EH (cell line): ENCODE measurements at regions not wholly inside any gene's neighbourhood (a gene's known extent, or its start where the extent isn't known, plus 50 kb on each side); places are given as distances from the start of the nearest gene placed in this dataset.

ENCODE experiments used
- DNase-seq: peaks from one replicate; pipeline ENCODE4 v3.0.0-alpha.2; 2015; ENCODE audit warnings: low read depth

DNA sequence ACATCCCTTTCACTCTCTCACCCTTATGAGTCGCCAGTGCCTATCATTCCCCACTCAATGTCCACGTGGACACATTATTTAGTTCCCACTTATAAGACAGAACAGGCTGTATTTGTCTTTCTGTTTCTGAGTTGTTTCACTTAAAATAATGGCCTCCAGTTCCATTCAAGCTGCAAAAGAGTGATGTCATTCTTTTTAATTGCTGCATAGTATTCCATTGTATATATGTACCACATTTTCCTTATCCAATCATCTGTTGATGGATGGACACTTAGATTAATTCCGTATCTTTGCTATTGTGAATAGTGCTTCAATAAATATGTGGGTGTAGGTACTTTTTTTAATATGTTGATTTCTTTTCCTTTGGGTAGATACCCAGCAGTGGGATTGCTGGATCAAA is 79.1 kb downstream of the ZNF365 start:
- DNase-seq, result no peak

DNA sequence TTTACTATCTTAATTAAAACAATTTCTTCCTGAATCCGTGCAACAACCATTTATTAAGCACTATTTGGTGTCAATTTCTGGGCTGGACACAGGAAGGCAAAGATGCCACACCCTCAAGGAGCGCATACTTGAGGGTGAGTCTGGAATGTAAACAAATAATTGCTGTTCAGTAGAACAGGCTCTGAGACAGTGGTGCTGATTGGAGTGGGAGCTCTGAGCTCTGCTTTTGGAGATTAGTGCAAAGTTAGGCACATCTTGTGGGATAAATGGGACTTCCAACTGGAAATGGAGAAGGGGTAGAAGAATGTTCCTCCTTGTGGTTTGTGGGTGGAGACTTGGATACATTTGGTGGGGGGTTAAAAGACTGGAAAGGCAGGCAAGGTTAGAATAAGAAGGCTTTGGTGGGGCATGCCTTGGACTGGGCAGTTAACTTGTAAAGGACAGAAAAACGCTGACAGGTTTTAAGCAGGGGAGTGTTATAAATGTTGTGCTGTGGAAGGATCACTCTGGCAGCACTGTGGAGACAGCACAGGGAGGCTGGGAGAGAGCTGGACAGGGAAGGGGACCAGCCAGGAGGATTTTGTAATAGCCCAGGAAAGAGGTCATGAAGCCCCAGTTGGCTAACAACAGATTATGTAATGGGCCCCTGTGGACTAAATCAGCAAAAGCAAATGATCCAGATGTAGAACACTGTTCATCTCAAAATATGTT is 80.7 kb downstream of the ZNF365 start:
- DNase-seq, result peak; percentile 84

DNA sequence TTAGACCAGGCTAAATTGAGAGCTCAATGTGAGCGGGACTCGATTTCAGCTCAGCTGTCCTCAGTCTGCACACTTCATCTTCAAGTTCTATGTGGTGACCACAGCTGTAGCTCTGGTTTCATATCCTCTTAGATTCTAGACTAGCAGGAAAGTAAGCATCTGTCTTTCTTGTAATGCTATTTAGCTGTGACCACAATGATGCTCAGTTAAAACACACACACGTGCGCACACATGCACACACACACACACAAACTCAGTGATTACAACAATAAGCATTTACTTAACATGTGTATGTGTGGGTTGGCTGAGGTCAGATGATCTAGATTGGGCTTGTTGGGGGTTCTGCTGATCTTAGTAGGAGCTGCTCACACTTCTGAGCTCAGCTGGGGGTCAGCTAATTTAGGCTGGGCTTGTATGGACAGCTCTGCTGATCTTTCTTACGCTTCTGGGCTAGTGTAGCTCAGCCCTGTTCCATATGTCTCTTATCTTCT is 82.5 kb downstream of the ZNF365 start:
- peak; percentile 16 for DNase-seq

DNA sequence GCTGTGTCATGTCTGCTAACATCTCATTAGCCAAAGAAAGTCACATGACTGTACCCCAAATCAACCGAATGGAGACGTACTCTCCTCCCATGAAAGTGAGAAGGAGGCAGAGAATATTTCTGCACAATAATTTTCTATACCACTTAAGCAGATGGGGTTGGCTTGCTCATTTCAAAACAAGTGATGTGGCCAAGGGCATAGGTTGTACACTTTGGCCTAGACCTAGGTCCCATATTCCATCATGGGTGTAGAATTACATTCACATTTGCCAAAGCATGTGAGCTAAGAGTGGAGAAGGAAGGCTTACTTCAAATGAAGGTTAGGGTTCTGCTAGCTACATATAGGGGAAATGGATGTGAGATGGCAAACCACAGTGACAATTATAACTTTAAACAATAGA is 83.0 kb downstream of the ZNF365 start:
- no peak for DNase-seq

DNA sequence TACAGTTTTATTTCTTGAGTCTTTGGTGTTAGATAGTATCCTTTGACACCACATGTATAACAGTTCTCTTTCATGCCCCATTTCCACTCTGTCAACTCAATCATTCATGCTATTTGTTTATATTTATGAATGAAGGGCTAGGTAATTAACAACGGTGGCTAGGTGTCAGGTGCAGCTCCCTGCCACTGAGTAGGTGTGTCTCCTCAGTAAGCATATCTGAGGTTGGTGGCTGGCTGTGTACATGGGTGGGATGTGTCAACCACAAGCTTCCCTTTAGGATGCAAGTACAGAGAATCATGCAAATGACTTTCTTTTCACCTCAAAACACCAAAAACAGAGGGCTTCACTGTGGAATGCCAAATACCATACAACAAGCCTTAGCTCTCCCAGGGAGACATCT is 83.4 kb downstream of the ZNF365 start:
- no peak for DNase-seq

DNA sequence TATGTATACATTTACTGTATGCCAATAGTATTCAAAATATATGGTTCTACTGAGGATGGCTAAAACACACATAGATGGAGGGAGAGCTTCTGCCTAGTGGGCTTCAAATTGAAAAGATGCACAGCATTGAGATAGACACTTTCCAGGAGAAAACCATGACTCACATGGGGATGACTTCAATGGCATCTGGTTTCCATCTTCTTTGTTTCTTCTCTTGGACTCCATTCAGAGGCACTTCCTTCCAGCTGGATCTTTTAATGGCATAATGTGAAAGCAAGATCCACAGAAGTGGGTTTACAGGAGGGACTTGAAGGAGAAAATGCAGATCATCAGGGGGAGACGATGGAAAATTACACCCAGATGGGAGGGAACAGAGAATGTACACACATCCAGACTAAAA is 84.9 kb downstream of the ZNF365 start:
- peak; percentile 87 for DNase-seq

DNA sequence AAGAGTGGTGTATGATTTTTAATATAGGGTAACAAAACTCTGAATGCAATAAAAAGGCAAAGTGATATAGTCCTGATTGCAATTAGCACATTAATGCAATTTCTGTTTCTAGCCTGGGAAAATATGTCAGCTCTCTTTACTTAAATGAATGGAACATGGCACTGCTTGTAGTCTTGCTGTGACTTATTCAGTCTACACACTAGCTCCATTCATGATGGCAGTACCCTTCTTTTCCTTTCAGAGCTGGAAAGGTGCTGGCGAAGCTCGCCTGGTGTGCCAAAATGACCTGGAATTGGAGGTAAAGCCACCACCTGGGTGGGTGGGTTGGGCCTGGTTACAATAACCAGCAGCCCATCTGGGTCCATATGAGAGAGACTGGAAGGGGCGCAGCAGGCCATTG is 85.3 kb downstream of the ZNF365 start:
- no peak for DNase-seq

DNA sequence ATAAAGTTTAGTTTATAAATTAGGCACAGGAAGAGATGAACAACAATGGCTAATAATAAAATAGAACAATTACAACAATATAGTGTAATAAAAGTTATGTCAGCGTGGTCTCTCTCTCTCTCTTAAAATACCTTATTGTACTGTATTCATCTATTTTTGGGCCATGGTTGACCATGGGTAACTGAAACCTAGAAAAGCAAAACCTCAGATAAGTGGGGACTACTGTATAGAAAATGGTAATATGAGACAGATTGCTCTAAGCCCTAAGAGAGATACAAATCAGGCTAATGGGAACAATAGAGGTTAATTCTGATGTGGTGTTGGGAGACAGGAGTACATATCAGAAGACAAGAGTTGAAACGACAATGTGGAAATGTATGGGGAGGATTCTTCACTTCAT is 86.2 kb downstream of the ZNF365 start:
- DNase-seq, result no peak

DNA sequence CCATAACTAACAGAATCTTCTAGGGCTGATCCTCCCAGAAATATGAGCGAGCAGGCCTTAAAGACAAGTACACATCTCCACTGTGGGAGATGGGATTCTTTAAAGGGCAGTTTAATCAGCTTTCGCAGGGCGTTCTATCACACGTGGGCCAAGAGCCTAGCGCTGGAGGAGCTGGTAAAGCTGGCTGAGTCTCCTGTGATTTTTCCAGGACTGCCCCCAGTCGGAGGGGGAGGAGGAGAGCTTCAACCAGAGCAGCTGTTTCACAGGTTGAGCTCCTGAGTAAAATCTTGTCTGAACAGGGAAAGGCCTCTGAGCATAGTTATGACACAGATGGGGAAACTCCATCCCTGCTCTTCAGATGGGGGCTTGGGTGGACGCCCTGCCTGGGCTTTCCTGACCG is 87.0 kb downstream of the ZNF365 start:
- no peak for DNase-seq

DNA sequence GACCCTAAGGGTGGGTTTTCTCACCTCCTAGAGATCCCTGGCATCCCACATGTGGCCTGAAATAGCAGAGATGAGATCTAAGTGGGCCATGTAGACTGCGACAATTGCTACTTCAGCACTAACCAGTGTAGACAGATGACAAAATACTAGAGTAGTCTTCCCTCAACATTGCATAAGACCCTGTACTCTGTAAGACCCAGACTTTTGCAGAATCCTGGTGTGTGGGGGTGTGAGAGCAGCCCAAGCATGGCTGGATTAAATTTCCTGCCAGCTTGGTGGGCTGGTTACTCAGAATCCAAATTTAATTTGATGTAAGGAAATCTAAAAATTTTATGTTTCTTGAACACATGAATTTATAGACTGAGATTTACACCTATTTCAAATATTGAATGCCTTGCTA is 88.3 kb downstream of the ZNF365 start:
- DNase-seq, result no peak

DNA sequence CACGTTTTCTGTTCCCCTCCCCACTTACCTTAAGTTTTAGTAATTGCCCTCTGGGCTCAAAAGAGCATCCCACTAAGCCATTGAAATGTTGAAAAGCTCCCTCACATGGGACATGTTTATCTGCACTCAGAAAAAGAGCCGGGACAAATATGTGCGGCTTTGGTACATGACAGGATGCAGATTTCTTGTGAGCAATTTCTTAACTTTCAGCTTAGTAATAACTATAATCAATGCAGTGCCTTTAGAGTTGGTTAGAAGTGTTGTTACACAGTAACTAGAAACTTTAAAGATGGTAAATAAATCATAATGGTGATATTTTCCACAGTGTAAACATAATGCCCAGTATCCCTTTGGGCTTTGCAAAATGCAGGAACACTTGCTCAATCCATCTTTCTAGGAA is 89.2 kb downstream of the ZNF365 start:
- DNase-seq, result no peak

DNA sequence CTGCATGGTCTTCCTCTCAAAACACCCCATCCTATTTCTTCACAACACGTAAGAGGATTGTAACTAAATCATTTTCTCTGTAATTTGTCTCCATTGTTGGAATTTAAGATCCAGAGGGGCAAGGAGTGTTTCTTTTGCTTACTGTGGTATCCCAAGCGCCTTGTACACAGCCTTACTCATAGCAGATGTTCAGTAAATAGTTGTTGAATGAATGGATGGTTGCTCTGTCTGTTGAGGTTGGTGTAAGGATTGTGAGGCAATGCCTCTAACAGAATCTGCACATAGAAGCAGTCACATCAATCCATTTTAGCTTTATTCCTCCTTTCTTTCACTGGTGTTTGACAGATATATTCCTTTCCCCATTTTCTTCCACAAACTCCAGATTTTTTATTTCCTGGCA is 90.1 kb downstream of the ZNF365 start:
- DNase-seq, result peak; percentile 40

DNA sequence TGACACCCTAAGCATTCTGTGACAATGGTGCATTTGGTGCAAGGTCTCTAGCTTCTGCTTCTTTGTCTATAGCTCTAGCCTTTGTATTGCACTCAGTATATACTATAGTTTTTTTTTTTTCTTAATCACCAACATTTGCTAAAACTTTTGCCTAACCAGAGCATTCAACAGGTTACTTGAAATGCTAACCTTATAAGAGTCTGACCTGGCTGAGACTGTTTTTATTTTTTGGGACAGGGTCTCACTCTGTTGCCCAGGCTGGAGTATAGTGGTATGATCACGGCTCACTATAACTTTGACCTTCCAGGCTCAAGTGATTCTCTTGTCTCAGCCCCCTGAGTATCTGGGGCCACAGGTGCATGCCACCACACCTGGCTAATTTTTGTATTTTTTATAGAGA is 92.4 kb downstream of the ZNF365 start:
- no peak for DNase-seq

DNA sequence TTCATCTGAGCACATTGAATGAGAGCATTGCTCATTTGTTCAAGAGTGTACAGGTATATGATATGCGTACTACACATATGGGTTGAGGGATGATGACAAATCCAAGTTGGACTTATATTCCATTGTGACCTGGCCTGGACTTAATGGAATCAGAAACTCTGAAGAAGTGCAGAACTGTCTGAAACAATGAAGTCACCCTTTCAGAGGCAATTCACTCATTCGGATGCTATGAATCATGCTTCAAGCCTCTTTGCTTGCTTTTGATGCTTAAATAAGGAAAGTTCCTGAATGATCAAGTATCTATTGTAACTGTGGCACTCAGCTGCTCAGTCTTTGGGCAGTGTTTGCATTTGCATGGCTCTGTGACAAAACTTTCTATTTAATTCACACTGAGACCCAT is 93.4 kb downstream of the ZNF365 start:
- peak; percentile 46 for DNase-seq

DNA sequence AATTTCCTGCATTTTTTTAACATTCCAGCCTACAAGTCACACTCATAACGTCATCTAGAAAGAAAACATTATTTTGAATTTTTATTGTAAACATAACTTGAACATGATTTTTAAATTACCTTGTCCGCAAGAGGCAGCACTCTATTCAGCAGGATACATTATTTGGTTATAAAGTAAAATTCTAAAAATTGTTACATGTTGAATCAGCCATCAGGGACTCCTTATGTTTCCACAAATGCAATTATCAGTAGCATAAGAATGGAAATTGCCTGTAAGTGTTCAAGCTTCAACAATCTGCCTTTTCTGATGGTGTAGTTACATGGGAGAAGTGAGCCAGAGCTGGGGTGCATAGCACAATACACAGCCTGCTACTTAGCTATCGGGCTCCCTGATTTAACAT is 97.5 kb downstream of the ZNF365 start:
- peak; percentile 73 for DNase-seq

DNA sequence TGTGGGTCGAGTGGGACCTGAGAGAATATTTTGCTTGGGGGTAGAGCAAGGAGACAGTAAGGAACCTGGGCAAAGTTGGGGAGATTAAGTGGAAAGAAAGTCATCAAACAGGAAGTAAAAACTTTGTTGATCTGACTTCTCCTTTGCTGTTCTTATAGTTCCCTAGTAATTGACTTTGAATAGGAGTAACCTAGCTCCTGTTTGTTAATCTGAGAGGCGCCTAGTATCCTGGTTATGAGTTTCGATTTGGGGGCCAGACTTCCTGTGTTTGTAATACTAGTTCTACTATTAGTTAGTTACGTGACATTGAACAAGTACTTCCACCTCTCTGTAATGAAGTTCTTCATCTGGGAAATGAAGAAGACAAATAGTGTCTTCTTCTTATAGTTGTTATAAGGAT is 99.1 kb downstream of the ZNF365 start:
- no peak for DNase-seq

DNA sequence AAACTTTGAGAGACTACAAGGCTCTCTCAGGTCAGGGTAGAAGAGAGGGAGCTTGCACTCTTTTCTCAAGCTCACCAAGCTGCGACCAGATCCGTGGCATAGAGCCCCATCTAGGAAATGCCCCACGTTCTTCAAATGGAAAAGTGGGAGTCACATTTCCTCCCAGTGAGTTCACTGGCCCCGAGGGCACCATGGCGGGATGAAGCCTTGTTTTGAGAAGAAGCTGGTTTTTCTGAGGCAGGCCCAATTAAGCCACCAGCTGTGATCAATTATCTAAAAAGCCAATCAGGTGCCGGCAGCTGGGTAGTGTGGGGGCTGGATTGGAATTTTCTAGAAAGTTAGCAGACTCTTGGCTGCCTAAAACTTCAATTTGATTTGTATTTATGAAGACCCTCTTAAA is 101.4 kb downstream of the ZNF365 start:
- DNase-seq, result peak; percentile 83

DNA sequence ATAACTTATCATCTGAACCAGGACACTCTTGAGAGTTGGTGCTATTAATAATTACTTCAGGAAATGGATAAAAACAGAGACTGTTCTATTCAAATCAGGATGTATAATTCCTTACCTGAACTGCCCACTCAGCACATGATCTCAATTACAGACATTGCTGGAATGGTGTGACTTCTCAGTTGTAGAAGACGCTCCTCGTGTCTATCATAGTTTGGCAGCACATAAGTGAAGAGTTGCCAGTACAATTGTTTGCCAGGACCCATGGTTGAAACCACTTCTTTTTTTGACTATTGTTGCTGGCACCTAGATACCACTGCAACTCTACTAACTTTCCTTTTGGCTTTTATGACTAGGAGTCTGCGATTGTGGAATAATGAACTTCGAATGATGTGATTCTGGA is 105.4 kb downstream of the ZNF365 start:
- no peak for DNase-seq

DNA sequence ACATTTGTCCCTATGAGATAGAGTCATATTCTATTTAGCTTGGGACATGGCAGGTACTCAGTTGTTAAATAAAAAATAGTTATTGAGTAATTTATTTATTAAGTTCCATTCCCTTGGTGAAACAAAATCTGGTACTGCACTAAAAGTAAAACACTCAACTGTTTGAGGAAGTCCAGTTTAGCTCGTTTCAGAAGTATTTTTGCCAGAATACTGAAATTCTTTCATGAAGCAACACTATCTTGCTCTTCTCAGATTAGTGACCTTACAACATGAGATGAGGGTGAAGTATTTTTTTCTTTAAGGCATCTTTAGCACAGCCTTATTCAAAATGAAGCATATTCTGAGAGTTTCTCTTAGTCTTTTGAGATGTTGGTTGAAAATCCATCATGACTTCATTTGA is 106.0 kb downstream of the ZNF365 start:
- no peak for DNase-seq

DNA sequence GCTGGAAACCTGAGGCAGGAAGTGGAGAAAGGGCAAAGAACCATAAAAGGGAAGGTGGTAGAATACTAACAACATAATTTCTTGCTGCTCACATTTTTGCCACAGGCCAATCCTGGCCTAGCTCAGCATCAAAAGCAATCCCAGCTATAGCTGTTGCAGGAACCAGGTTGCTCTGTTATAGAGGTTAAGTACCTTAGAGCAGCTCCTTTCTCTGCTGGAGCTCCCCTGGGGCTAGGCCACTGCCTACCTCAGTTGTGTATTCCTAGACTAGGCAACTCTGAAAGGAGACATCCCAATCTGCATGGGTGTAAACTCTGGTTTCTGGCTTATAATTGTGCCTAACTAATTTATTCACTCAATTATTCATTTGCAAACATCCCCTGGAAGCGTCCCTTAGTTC is 108.4 kb downstream of the ZNF365 start:
- DNase-seq, result no peak

DNA sequence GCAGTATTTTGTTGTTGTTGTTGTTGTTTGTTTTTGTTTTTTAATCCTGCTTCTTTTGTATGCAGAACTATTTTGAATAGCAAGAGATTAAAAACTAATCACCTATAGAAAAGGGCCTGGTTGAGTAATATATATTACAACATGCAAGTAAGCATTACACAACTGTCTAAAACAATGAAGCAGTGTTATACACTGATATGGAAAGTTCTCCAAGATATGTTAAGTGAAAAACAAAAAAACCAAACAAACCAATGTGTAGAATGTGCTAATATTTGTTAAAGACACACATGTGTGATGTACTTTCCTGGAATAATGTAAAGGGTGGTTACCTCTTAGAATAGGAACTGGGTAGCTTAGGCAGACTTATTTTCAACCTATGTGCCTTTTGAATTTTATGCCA is 117.4 kb downstream of the ZNF365 start:
- DNase-seq, result no peak

DNA sequence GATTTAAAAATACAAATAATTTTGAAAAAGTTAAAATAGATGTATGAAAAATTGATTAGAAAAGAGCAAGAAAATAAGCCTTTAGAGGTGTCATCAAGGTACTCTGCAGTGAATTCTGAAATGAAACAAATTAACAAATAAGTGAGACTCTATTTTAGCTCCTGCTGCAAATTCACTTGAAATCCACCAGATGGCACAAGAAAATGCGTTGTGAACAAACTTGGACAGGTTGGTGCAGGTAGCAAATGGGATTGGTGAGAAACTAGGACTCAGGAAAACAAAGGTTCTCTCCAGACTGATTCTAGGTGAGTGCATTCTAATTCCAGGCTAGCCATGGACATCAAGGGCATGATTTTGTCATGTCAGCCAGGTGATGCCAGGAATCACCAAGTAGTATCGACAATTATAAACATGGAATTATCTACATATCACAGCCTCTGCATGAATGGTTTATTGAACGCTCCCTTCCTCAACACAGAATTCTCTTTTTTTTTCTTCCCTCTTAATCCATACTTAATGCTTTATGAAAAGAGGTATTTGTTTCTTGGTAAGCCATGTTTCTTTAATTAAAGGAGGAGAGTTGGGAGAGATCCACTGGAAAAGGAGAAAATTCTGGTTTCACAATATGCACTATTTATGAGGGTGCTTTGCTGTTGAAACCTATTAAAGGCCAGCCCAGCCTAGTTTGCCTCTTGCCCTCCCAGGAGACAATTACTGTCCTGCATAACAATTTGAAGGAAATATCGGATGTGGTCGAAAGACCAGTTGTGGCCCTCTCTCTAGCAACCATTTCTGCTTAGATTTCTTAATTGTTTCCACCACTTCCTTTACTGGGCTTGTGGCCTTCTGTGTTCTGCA is 118.1 kb downstream of the ZNF365 start:
- peak; percentile 19 for DNase-seq

DNA sequence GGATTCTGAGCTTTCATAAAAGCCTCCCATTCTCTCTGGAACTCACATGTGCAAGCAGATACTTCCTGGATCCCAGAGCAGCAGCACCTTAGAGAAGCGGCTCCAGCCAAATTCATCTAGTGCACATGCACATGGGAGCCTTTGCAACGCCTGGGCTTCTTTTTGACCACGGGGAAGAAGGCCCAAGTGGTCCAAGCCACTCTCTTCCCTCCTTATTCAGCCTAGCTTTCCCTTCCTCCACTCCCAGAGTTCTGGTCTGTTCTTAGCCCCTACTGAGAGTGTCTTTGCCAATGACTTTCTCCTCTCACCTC is 118.7 kb downstream of the ZNF365 start:
- no peak for DNase-seq

DNA sequence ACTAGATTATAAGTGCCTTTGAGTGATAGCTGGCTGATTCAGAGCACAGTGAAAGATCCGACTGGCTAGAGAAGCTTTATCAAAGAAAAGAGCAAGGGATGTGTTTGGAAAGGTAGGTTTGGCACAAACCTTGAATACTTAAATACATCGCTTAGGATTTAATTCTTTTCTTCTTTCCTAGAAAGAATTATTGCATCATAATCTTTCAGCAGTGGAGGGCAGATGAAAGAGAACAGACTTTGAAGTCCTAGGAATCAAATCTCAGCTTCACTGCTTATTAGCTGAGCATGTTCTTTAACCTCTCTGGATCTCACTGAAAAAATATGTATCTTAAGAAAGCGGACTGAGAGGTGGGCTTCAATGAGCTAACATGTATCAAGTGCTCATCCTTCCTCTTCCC is 122.8 kb downstream of the ZNF365 start:
- DNase-seq, result no peak
